PC-9 (cell line): ENCODE measurements at regions not wholly inside any gene's neighbourhood (a gene's known extent, or its start where the extent isn't known, plus 50 kb on each side); places are given as distances from the start of the nearest gene placed in this dataset.

Experiments used
- BruUV-seq: library from RNA; stranded (reverse); fragments of 400-500 nt; replicated peaks from 2 replicates; lab custom pipeline; 2021; lab: Mats Ljungman, UMichigan
- CTCF ChIA-PET: fragments of 300-600 bp; sonication (Branson Sonifier 250); formaldehyde crosslinking; loops from one replicate; lab custom pipeline; 2022; ENCODE audit warnings: antibody characterized with exemption; lab: Charles Lee
- POLR2A ChIA-PET: fragments of 300-600 bp; sonication (Branson Sonifier 250); formaldehyde crosslinking; loops from one replicate; lab custom pipeline; 2022; ENCODE audit warnings: antibody characterized with exemption; ENCODE audit not compliant: unreplicated experiment; lab: Charles Lee
- DNase-seq, 2 experiments: peaks; one replicate each; pipeline versions ENCODE4 v3.0.0 to v3.0.0-alpha.2; 2015 to 2022; ENCODE audit warnings: mixed read lengths in 1 of 2
- H2AFZ ChIP-seq: fragments of 200-600 bp; sonication (generic); 2 replicates; pipeline ENCODE4 v1.8.1; 2017; ENCODE audit warnings: antibody characterized with exemption
- H3F3A ChIP-seq: fragments of 200-600 bp; sonication (generic); 2 replicates; pipeline ENCODE4 v1.8.1; 2017; ENCODE audit warnings: antibody characterized with exemption, mild to moderate bottlenecking, low read depth; ENCODE audit not compliant: insufficient read depth
- H3K27ac ChIP-seq: fragments of 200-600 bp; sonication (generic); 2 replicates; pipeline ENCODE4 v1.6.1; 2016; ENCODE audit warnings: mixed run types
- H3K27me3 ChIP-seq: fragments of 200-600 bp; sonication (generic); 2 replicates; pipeline ENCODE4 v1.6.1; 2016; ENCODE audit warnings: low read depth, mixed run types; ENCODE audit not compliant: insufficient read depth
- H3K36me3 ChIP-seq: fragments of 200-600 bp; sonication (generic); 2 replicates; pipeline ENCODE4 v1.6.1; 2016; ENCODE audit warnings: low read depth, mixed run types
- H3K4me1 ChIP-seq: fragments of 200-600 bp; sonication (generic); replicated peaks from 2 replicates; pipeline ENCODE4 v1.6.1; 2016; ENCODE audit warnings: mixed run types; ENCODE audit not compliant: insufficient read depth
- H3K4me2 ChIP-seq: fragments of 200-600 bp; sonication (generic); 2 replicates; pipeline ENCODE4 v1.6.1; 2017; ENCODE audit warnings: mixed run types
- H3K4me3 ChIP-seq: fragments of 200-600 bp; sonication (generic); 2 replicates; pipeline ENCODE4 v1.6.1; 2016; ENCODE audit warnings: mixed run types
- H3K79me2 ChIP-seq: fragments of 200-600 bp; sonication (generic); 2 replicates; pipeline ENCODE4 v1.6.1; 2017; ENCODE audit warnings: low read depth, mixed run types
- H3K9me2 ChIP-seq: fragments of 200-600 bp; sonication (generic); 2 replicates; pipeline ENCODE4 v1.8.1; 2017; ENCODE audit warnings: mild to moderate bottlenecking; ENCODE audit not compliant: insufficient read depth
- H3K9me3 ChIP-seq: fragments of 200-600 bp; sonication (generic); 2 replicates; pipeline ENCODE4 v1.8.1; 2016; ENCODE audit warnings: low read depth; ENCODE audit not compliant: insufficient read depth
- H4K20me1 ChIP-seq: fragments of 200-600 bp; sonication (generic); 2 replicates; pipeline ENCODE4 v1.8.1; 2017; ENCODE audit not compliant: insufficient read depth
- CTCF ChIP-seq: fragments of 200-600 bp; sonication (generic); conservative IDR thresholded peaks from 2 replicates; pipeline ENCODE4 v1.6.1; 2017; ENCODE audit warnings: mixed run types, antibody characterized with exemption, mild to moderate bottlenecking, moderate library complexity
- EZH2 ChIP-seq: fragments of 200-600 bp; sonication (generic); IDR thresholded peaks from 2 replicates; pipeline ENCODE4 v1.8.0; 2017; ENCODE audit warnings: antibody characterized with exemption, low read depth
- intact Hi-C: fragments of 100-400 bp; cut with micrococcal nuclease; formaldehyde crosslinking; loops from one replicate; pipeline ENCODE4 v1.10.0; 2022; ENCODE audit not compliant: unreplicated experiment

GRCh38 chr5:91611746-91612145 lies 228.6 kb upstream of the ARRDC3 start:
- ChIA-PET CTCF (no interaction called here), POLR2A (no interaction called here)
- Histone ChIP-seq H3K27ac (no peak overlapping the region), H3K4me3 (no peak overlapping the region), H3F3A (no peaks in the 10 kb centered on the region), H4K20me1 (no peaks in the 10 kb centered on the region), H3K9me3 (no peaks in the 10 kb centered on the region), H3K27me3 (no peaks in the 10 kb centered on the region), H3K36me3 (no peaks in the 10 kb centered on the region), H2AFZ (no peak overlapping the region), H3K9me2 (no peaks in the 10 kb centered on the region), H3K79me2 (no peaks in the 10 kb centered on the region), H3K4me2 (no peak overlapping the region), H3K4me1 (no peaks in the 10 kb centered on the region)
- TF ChIP-seq CTCF = no peak
- TF ChIP-seq EZH2 = no peak
- no TSS peak for BruUV-seq
- DNase-seq = no peak
- intact Hi-C loops = no loop called here

GRCh38 chr5:91607675-91608074 lies 224.6 kb upstream of the ARRDC3 start:
- ChIA-PET CTCF (no interaction called here), POLR2A (no interaction called here)
- no peaks in the 10 kb centered on the region for H3F3A ChIP-seq
- no peaks in the 10 kb centered on the region for H4K20me1 ChIP-seq
- no peaks in the 10 kb centered on the region for H3K27me3 ChIP-seq
- H3K4me3 ChIP-seq = no peak overlapping the region
- BruUV-seq = no TSS peak
- no peaks in the 10 kb centered on the region for H3K9me2 ChIP-seq
- no peaks in the 10 kb centered on the region for H3K4me1 ChIP-seq
- H3K79me2 ChIP-seq = no peaks in the 10 kb centered on the region
- H3K27ac ChIP-seq = no peak overlapping the region
- intact Hi-C loops = no loop called here
- no peaks in the 10 kb centered on the region for H3K9me3 ChIP-seq
- DNase-seq = no peak
- H3K4me2 ChIP-seq = no peak overlapping the region
- no peaks in the 10 kb centered on the region for H3K36me3 ChIP-seq
- H2AFZ ChIP-seq = no peak overlapping the region
- TF ChIP-seq CTCF (no peak), EZH2 (no peak)

GRCh38 chr5:91599863-91600262 lies 216.7 kb upstream of the ARRDC3 start:
- BruUV-seq = no TSS peak
- intact Hi-C loops = no loop called here
- DNase-seq = no peak

More at GRCh38 chr5:91599863-91600262, 216.7 kb upstream of the ARRDC3 start:
- Histone ChIP-seq H3K9me2 (no peaks in the 10 kb centered on the region), H3K79me2 (no peaks in the 10 kb centered on the region), H4K20me1 (no peaks in the 10 kb centered on the region), H3K4me1 (no peaks in the 10 kb centered on the region), H3K4me2 (no peak overlapping the region), H3K27ac (no peak overlapping the region), H2AFZ (no peak overlapping the region), H3F3A (no peaks in the 10 kb centered on the region), H3K27me3 (no peaks in the 10 kb centered on the region), H3K9me3 (no peaks in the 10 kb centered on the region), H3K36me3 (no peaks in the 10 kb centered on the region), H3K4me3 (no peak overlapping the region)
- POLR2A ChIA-PET = no interaction called here
- CTCF ChIA-PET = no interaction called here
- no peak for TF ChIP-seq CTCF
- no peak for TF ChIP-seq EZH2
